Body of pancreas (tissue), 4 donors: ENCODE measurements at regions not wholly inside any gene's neighbourhood (a gene's known extent, or its start where the extent isn't known, plus 50 kb on each side); places are given as distances from the start of the nearest gene placed in this dataset.

ENCODE experiments used
- CTCF ChIP-seq, 7 experiments: fragments of 450-650 bp in 4 of 7; fragments of 200-600 bp in 3 of 7; sonication (generic) in 3 of 7; IDR thresholded peaks; one replicate each; pipeline ENCODE4 v1.5.1; 2016 to 2019; ENCODE audit warnings: antibody characterized with exemption in 7 of 7
- POLR2A ChIP-seq, 3 donors: fragments of 450-650 bp; IDR thresholded peaks; one replicate each; pipeline ENCODE4 v1.6.1; 2016; ENCODE audit warnings: antibody characterized with exemption in 3 of 3, mild to moderate bottlenecking in 2 of 3

GRCh38 chr2:23066686-23067085 lies 318.3 kb upstream of the KLHL29 start:
- TF ChIP-seq POLR2A (IDR thresholded peaks at IDR 0.05): no peak
- no peak for TF ChIP-seq CTCF (IDR thresholded peaks at IDR 0.05)
